GM19351 (cell line): ENCODE measurements at regions not wholly inside any gene's neighbourhood (a gene's known extent, or its start where the extent isn't known, plus 50 kb on each side); places are given as distances from the start of the nearest gene placed in this dataset.

Source experiments
- ATAC-seq: cut with Tn5 transposase; IDR thresholded peaks from one replicate; pipeline ENCODE4 v1.9.1; 2021; ENCODE audit warnings: mild to moderate bottlenecking, moderate library complexity; ENCODE audit not compliant: unreplicated experiment

GRCh38 chrX:11949291-11949690 lies 189.0 kb upstream of the FRMPD4 start:
- no peak for ATAC-seq

- no peak for ATAC-seq
These were observed 186.0 kb upstream of the FRMPD4 start for GRCh38 chrX:11952176-11952720.

- ATAC-seq: no peak
These were observed 184.7 kb upstream of the FRMPD4 start for GRCh38 chrX:11953615-11954014.

- no peak for ATAC-seq
These were observed 184.1 kb upstream of the FRMPD4 start for GRCh38 chrX:11954176-11954575.

GRCh38 chrX:11960031-11960430 lies 178.2 kb upstream of the FRMPD4 start:
- ATAC-seq: no peak

- no peak for ATAC-seq
These were observed 172.8 kb upstream of the FRMPD4 start for GRCh38 chrX:11965436-11965835.

GRCh38 chrX:11967986-11968869 lies 170.0 kb upstream of the FRMPD4 start:
- ATAC-seq: no peak

GRCh38 chrX:11968991-11969390 lies 169.3 kb upstream of the FRMPD4 start:
- no peak for ATAC-seq

- ATAC-seq: no peak
These were observed 167.5 kb upstream of the FRMPD4 start for GRCh38 chrX:11970578-11971359.

GRCh38 chrX:11976663-11977062 lies 161.6 kb upstream of the FRMPD4 start:
- ATAC-seq: no peak

- ATAC-seq: no peak
These were observed 146.0 kb upstream of the FRMPD4 start for GRCh38 chrX:11992271-11992670.

- no peak for ATAC-seq
These were observed 143.1 kb upstream of the FRMPD4 start for GRCh38 chrX:11995146-11995545.

GRCh38 chrX:11996810-11997209 lies 141.5 kb upstream of the FRMPD4 start:
- no peak for ATAC-seq

- ATAC-seq: no peak
These were observed 139.3 kb upstream of the FRMPD4 start for GRCh38 chrX:11998944-11999343.

- no peak for ATAC-seq
These were observed 135.4 kb upstream of the FRMPD4 start for GRCh38 chrX:12002876-12003275.

GRCh38 chrX:12007881-12008280 lies 130.4 kb upstream of the FRMPD4 start:
- no peak for ATAC-seq

GRCh38 chrX:12010436-12010835 lies 127.8 kb upstream of the FRMPD4 start:
- no peak for ATAC-seq

- ATAC-seq: no peak
These were observed 127.2 kb upstream of the FRMPD4 start for GRCh38 chrX:12011075-12011474.

- no peak for ATAC-seq
These were observed 125.1 kb upstream of the FRMPD4 start for GRCh38 chrX:12013211-12013618.

- no peak for ATAC-seq
These were observed 116.6 kb upstream of the FRMPD4 start for GRCh38 chrX:12021698-12022097.

GRCh38 chrX:12026481-12026880 lies 111.8 kb upstream of the FRMPD4 start:
- ATAC-seq: no peak

GRCh38 chrX:12032082-12032481 lies 106.2 kb upstream of the FRMPD4 start:
- no peak for ATAC-seq
